ENCODE measurements at regions not wholly inside any gene's neighbourhood (a gene's known extent, or its start where the extent isn't known, plus 50 kb on each side); places are given as distances from the start of the nearest gene placed in this dataset.
A peak's percentile ranks its signal among the peaks of the same experiment; 100 is the strongest.
"Not testable (repeated sequence)": the region's sequence is repeated elsewhere in the genome, so short reads cannot be mapped to it uniquely, and the experiment has no call there.

DNA sequence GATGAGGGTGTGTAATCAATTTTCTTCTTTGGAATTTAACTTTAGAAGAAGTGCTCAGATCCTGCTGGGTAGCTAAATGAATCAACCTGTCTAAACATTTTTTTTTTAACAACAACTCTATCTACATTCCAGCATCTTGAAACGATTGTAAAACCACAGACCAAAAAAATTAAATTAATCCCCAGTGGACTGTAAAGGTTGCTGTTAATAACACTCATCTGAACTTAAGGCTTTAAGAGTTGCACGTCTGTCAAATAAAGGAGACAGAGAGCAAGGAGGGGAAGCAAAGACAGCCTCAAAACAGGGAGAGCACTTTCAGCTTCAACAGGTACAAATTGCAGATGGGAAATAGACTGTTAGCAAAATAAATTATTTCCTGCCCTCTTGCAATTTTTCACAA is 548.5 kb downstream of the DTWD2 start:
- DNase-seq, result no peak
- TF ChIP-seq POLR2A (IDR thresholded peaks at IDR 0.05; ENCODE audit: low read length), result no peak
- TF ChIP-seq GATA1 (IDR thresholded peaks at IDR 0.05; ENCODE audit: low read depth, low read length), result no peak

- TF ChIP-seq GATA1 (IDR thresholded peaks at IDR 0.05; ENCODE audit: low read depth, low read length), result no peak
- TF ChIP-seq POLR2A (IDR thresholded peaks at IDR 0.05; ENCODE audit: low read length), result no peak
- DNase-seq, result no peak
Measured at GRCh38 chr5:118435131-118435530, 553.2 kb downstream of the DTWD2 start.

DNA sequence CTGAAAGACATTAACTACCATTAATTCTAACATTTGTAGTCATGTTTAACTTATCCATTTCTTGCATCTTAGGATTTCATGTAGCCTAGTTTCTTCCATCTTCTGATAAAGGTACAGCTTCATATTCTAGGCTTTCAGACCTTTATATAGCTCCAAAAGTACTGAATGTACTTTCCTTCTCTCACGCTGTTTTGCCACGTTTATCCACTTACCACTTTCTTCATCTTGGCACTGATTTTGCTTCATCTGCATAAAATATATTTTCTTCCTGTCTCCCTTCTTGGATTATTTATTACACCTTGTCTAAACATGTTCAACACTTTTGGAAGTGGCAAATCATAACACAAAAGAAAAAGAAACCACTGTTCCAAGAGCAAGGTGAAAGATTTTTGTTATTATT is 553.8 kb downstream of the DTWD2 start:
- TF ChIP-seq POLR2A (IDR thresholded peaks at IDR 0.05; ENCODE audit: low read length), result no peak
- TF ChIP-seq GATA1 (IDR thresholded peaks at IDR 0.05; ENCODE audit: low read depth, low read length), result no peak
- no peak for DNase-seq

DNA sequence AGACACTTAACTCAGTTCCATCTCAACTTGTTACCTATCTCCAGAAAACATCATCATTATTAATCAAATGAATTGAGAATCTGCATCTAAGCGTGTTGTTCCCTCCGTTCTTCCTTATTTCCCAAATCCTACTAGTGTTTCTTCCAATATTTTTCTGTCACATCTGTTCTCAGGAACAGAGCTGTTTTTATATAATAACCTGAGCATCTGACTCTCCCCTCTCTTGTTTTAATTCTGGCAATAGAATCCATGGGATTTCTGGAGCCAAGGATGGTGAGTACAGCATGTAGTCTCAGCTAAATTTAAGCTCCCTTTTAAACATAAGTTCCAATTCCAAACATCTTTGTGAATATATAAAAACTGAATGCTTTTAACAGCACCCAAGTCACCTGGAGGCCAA is 558.3 kb downstream of the DTWD2 start:
- TF ChIP-seq POLR2A (IDR thresholded peaks at IDR 0.05; ENCODE audit: low read length) (no peak), GATA1 (IDR thresholded peaks at IDR 0.05; ENCODE audit: low read depth, low read length) (no peak)
- DNase-seq, result no peak

DNA sequence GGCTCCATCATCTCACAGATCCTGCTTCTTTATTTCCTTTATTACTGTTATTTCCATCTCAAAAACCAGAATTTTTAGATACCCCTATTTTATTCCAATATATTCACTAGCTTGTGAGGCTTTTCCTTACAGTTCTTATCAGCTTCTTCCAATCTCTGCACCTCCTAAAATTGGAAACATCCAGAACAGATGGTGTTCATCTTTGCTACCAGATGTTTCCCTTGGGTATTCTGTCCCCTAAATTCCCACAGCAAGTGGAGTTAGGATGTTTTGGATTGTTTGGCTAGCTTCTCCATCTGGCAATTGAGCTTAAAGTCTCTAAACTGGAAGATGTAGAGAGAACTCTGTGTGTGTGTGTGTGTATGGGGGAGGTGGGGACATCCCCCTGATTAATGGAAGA is 580.4 kb downstream of the DTWD2 start:
- TF ChIP-seq GATA1 (IDR thresholded peaks at IDR 0.05; ENCODE audit: low read depth, low read length), result no peak
- no peak for TF ChIP-seq POLR2A (IDR thresholded peaks at IDR 0.05; ENCODE audit: low read length)
- DNase-seq, result no peak

DNA sequence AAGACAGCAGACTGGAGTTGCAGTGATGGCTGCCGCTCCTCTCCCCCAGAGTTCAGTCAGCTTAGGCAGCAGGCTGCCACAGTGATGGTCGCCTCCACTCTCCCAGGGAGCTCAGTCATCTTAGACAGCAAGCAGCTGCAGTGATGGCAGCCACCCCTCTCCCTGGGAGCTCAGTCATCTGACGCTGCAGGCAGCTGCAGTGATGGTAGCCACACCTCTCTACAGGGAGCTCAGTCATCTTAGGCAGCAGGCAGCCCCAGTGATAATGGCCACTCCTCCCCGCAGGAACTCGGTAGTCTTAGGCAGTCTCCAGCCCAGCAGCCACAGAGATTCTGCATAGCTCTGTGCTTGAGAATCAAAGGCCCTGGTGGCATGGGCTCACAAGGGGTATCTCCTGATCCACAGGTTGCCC is 582.7 kb downstream of the DTWD2 start:
- no peak for TF ChIP-seq POLR2A (IDR thresholded peaks at IDR 0.05; ENCODE audit: low read length)
- no peak for TF ChIP-seq GATA1 (IDR thresholded peaks at IDR 0.05; ENCODE audit: low read depth, low read length)
- DNase-seq, result peak; percentile 63 to 72

GRCh38 chr5:118397236-118397635 is 591.1 kb downstream of the DTWD2 start:
- TF ChIP-seq GATA1 (IDR thresholded peaks at IDR 0.05; ENCODE audit: low read depth, low read length) (no peak), POLR2A (IDR thresholded peaks at IDR 0.05; ENCODE audit: low read length) (no peak)
- no peak for DNase-seq

- DNase-seq, result no peak
- TF ChIP-seq POLR2A (IDR thresholded peaks at IDR 0.05; ENCODE audit: low read length) (no peak), GATA1 (IDR thresholded peaks at IDR 0.05; ENCODE audit: low read depth, low read length) (no peak)
Measured at GRCh38 chr5:118392491-118392890, 595.9 kb downstream of the DTWD2 start.

- not testable (repeated sequence) for DNase-seq
Measured at GRCh38 chr5:118382931-118383330, 605.4 kb downstream of the DTWD2 start.

DNA sequence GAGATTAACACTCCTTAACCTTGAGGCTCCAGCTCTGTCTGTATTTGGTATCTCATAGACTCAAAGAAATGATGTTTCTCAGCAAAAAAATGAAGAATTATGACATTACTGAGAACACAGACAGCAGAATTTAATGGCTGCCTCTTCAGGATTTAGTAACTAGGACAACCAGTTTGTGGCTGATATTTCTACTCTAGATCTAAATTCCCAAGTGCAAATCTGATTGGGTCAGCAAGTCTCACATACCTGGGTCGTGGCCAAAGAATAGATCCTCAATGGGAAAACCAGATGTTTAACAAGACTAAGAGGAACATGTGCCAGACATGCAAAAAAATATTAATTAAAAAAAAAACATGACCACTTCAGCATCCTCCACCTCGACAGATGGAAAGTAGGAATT is 608.9 kb downstream of the DTWD2 start:
- TF ChIP-seq POLR2A (IDR thresholded peaks at IDR 0.05; ENCODE audit: low read length) (no peak), GATA1 (IDR thresholded peaks at IDR 0.05; ENCODE audit: low read depth, low read length) (no peak)
- DNase-seq, result no peak

DNA sequence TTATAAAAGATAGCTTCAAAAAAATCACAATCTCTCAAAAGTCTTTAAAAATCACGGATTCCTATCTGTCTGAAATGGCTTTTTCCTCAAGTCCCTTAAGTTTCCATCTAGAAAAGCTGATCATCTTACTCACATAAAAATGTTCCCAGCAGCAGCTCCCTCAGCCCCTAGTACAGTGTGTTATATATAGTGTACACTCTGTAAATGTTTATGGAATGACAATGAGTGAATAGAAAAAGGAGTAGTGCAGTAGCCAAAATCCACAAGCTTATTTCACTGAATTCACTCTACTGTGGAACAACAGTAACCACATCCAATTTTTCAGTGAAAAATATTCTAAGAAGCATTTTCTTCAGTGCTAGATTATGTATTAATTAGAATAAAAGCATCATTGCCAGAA is 609.4 kb downstream of the DTWD2 start:
- DNase-seq, result no peak
- TF ChIP-seq GATA1 (IDR thresholded peaks at IDR 0.05; ENCODE audit: low read depth, low read length), result no peak
- TF ChIP-seq POLR2A (IDR thresholded peaks at IDR 0.05; ENCODE audit: low read length), result no peak

GRCh38 chr5:118377420-118377819 is 610.9 kb downstream of the DTWD2 start:
- no peak for TF ChIP-seq POLR2A (IDR thresholded peaks at IDR 0.05; ENCODE audit: low read length)
- no peak for TF ChIP-seq GATA1 (IDR thresholded peaks at IDR 0.05; ENCODE audit: low read depth, low read length)
- no peak for DNase-seq

DNA sequence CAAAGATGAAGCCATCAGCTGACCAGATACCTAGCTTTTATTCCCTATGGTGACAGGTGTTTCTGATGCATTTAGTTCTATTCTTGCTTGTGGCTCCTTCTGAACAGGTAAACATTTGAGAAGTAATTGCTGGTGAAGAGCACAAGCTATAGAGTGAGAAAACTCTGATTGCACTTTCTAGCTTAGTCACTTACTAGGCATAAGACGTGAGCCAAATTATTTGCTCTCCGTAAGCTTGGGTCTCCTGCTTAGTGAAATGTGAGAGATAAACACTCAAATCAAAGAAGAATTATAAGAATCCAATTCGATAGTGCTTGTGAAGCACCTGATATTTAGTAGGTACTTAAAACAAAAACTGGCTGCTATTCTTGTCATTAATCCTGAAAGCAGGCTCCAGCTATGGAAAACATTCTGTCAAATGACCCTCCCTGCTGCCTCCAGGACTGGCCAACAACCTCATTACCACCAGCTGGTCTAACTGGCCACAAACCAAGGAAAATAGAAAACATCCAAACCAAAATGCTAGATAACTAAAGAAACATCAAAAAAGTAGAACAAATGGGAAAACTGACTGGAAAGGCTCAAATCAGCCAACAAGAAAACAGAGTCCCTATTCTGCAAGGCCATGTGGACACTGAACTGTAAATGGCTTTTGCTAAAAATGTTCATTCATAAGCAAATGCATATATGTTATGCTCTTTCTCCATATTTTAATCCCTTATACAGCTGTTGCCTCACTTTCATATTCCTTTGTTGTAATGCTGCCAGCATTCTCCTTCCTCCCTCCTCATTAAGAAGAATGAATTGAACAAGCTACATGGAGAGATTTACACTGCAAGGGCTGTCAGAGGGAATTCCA is 616.1 kb downstream of the DTWD2 start:
- no peak for TF ChIP-seq POLR2A (IDR thresholded peaks at IDR 0.05; ENCODE audit: low read length)
- no peak for TF ChIP-seq GATA1 (IDR thresholded peaks at IDR 0.05; ENCODE audit: low read depth, low read length)
- DNase-seq, result no peak

DNA sequence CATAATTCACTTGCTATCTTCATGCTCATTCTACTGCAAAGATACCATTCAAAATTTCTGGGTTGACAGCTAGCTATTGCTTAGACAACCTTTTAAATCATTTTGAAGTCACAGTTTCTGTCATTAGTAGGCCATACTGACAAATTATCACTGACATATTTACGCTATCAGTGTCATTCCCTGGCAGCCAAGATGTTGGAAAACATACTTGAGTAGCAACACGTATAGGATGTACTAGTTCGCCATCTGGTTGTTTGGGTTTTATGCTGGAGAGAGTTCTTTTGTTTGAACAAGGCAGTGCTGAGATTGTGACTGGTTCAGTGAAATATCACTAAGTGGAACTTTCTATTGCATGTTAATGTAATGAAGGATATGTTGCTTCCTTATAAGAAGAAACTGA is 621.9 kb downstream of the DTWD2 start:
- TF ChIP-seq POLR2A (IDR thresholded peaks at IDR 0.05; ENCODE audit: low read length) (no peak), GATA1 (IDR thresholded peaks at IDR 0.05; ENCODE audit: low read depth, low read length) (no peak)
- no peak for DNase-seq

DNA sequence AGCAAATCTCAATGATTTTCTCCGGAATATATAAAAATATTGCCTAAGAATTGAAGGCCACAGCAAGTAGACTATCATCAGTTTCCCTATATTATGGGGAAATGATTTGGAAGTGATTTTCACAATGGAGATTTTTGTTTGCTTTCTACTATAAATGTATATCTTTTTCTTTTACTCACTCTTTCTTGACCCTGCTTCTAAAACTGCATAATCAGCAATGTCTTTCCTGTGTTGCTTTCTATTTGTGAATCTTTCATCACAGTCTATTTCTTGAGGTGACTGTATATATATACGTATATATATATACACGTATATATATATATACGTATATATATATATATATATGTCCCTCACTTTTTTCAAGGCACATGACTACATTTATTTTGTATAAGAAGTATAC is 622.6 kb downstream of the DTWD2 start:
- TF ChIP-seq GATA1 (IDR thresholded peaks at IDR 0.05; ENCODE audit: low read depth, low read length), result no peak
- no peak for TF ChIP-seq POLR2A (IDR thresholded peaks at IDR 0.05; ENCODE audit: low read length)

More for the DNA sequence above, 622.6 kb downstream of the DTWD2 start:
- DNase-seq, result no peak
